CD4-positive, alpha-beta T cell (primary cell): ENCODE measurements at regions not wholly inside any gene's neighbourhood (a gene's known extent, or its start where the extent isn't known, plus 50 kb on each side); places are given as distances from the start of the nearest gene placed in this dataset.

ENCODE experiments used
- ATAC-seq: fragments of 200-7000 bp; cut with Tn5 transposase; one replicate; pipeline ENCODE4 v1.10.0; 2022; ENCODE audit warnings: mild to moderate bottlenecking; ENCODE audit not compliant: poor library complexity
- CTCF ChIA-PET: fragments of 350-600 bp; sonication (Branson Sonifier 250); formaldehyde crosslinking; loops from one replicate; lab custom pipeline; 2021; ENCODE audit warnings: antibody characterized with exemption, inconsistent platforms; lab: Charles Lee
- POLR2A ChIA-PET: fragments of 350-600 bp; sonication (Branson Sonifier 250); formaldehyde crosslinking; loops from one replicate; lab custom pipeline; 2021; ENCODE audit warnings: antibody characterized with exemption, inconsistent platforms; lab: Charles Lee
- DNase-seq, 14 experiments: peaks; one replicate each; pipeline ENCODE4 v3.0.0-alpha.2; 2013 to 2020; ENCODE audit warnings: mixed read lengths in 2 of 14
- H3K27ac ChIP-seq, 2 donors: one replicate each; pipeline versions ENCODE4 v1.5.1 to v1.7.0; 2013; ENCODE audit warnings: low read length in 2 of 2, low read depth in 1 of 2, mild to moderate bottlenecking in 1 of 2
- H3K27me3 ChIP-seq, 2 experiments: 1 replicate in 1 of 2; 2 replicates in 1 of 2; pipeline versions ENCODE4 v1.6.1 to v1.7.0; 2013; ENCODE audit warnings: low read length in 2 of 2, control low read depth in 1 of 2, mild to moderate bottlenecking in 1 of 2, moderate library complexity in 1 of 2; ENCODE audit not compliant: insufficient read depth in 2 of 2, control insufficient read depth in 1 of 2
- H3K36me3 ChIP-seq: one replicate; pipeline ENCODE4 v1.6.1; 2013; ENCODE audit warnings: low read length, control low read depth; ENCODE audit not compliant: insufficient read depth
- H3K4me1 ChIP-seq: one replicate; pipeline ENCODE4 v1.6.1; 2013; ENCODE audit warnings: low read length, control low read depth; ENCODE audit not compliant: insufficient read depth
- H3K4me3 ChIP-seq: one replicate; pipeline ENCODE4 v1.5.1; 2013; ENCODE audit warnings: mild to moderate bottlenecking, low read length, moderate library complexity
- H3K9me3 ChIP-seq, 2 experiments: 1 replicate in 1 of 2; 2 replicates in 1 of 2; pipeline versions ENCODE4 v1.6.1 to v1.7.0; 2013; ENCODE audit warnings: low read length in 2 of 2, mild to moderate bottlenecking in 2 of 2, control low read depth in 1 of 2, moderate library complexity in 1 of 2; ENCODE audit not compliant: control insufficient read depth in 1 of 2, insufficient read depth in 1 of 2
- H3K27ac Mint-ChIP-seq: one replicate; pipeline ENCODE4 v1.8.0; 2020; ENCODE audit warnings: mixed read lengths
- H3K27me3 Mint-ChIP-seq: one replicate; pipeline ENCODE4 v1.8.0; 2021; ENCODE audit warnings: mixed read lengths
- H3K36me3 Mint-ChIP-seq: one replicate; pipeline ENCODE4 v1.8.0; 2021; ENCODE audit warnings: low read depth, mixed read lengths
- H3K4me1 Mint-ChIP-seq: one replicate; pipeline ENCODE4 v1.8.0; 2021; ENCODE audit warnings: low read depth, mixed read lengths
- H3K4me3 Mint-ChIP-seq: one replicate; pipeline ENCODE4 v1.8.0; 2020; ENCODE audit warnings: mild to moderate bottlenecking, mixed read lengths
- H3K9me3 Mint-ChIP-seq: one replicate; pipeline ENCODE4 v1.8.0; 2020; ENCODE audit warnings: mixed read lengths
- CTCF ChIP-seq: fragments of 200-600 bp; IDR thresholded peaks from one replicate; pipeline ENCODE4 v1.8.0; 2022; ENCODE audit warnings: antibody characterized with exemption, mild to moderate bottlenecking
- intact Hi-C, 2 experiments: fragments of 100-400 bp; cut with DNase I in 1 of 2; cut with micrococcal nuclease in 1 of 2; formaldehyde crosslinking; loops; one replicate each; pipeline versions ENCODE4 v1.15.1 to v1.9.0; 2023 to 2025; cut with DNase I, micrococcal nuclease

GRCh38 chr6:165872311-165872710 is 209.3 kb upstream of the PDE10A start:
- Mint-ChIP-seq H3K36me3 (no peaks in the 10 kb centered on the region), H3K9me3 (peaks cover 13% of the 10 kb centered on the region), H3K27me3 (peaks cover 18% of the 10 kb centered on the region), H3K4me1 (no peaks in the 10 kb centered on the region), H3K4me3 (no peak overlapping the region), H3K27ac (no peak overlapping the region)
- Histone ChIP-seq H3K9me3 (no peaks in the 10 kb centered on the region), H3K4me1 (no peaks in the 10 kb centered on the region), H3K27ac (no peak overlapping the region), H3K27me3 (peaks cover 0 to 7% of the 10 kb centered on the region in 2 experiments), H3K4me3 (no peak overlapping the region), H3K36me3 (no peaks in the 10 kb centered on the region)
- CTCF ChIA-PET, result no interaction called here
- POLR2A ChIA-PET, result no interaction called here
- TF ChIP-seq CTCF, result no peak
- DNase-seq (no peak), ATAC-seq (no peak)
- intact Hi-C loops, result no loop called here

GRCh38 chr6:165871571-165871970 is 208.5 kb upstream of the PDE10A start:
- H3K4me3 ChIP-seq, result no peak overlapping the region

GRCh38 chr6:165869526-165869925 is 206.5 kb upstream of the PDE10A start:
- Mint-ChIP-seq H3K27ac (no peak overlapping the region), H3K36me3 (no peaks in the 10 kb centered on the region), H3K4me3 (no peak overlapping the region), H3K9me3 (peaks cover 17% of the 10 kb centered on the region), H3K27me3 (peaks cover 6% of the 10 kb centered on the region), H3K4me1 (no peaks in the 10 kb centered on the region)
- no peak overlapping the region for H3K4me3 ChIP-seq
- intact Hi-C loops, result no loop called here
- DNase-seq, result no peak
- ATAC-seq, result no peak
- POLR2A ChIA-PET, result no interaction called here
- H3K4me1 ChIP-seq, result no peaks in the 10 kb centered on the region
- H3K27ac ChIP-seq, result no peak overlapping the region
- H3K9me3 ChIP-seq, result peaks cover 0 to 6% of the 10 kb centered on the region in 2 experiments
- no peak for TF ChIP-seq CTCF
- CTCF ChIA-PET, result no interaction called here
- no peaks in the 10 kb centered on the region for H3K27me3 ChIP-seq
- no peaks in the 10 kb centered on the region for H3K36me3 ChIP-seq

More at GRCh38 chr6:165871571-165871970, 208.5 kb upstream of the PDE10A start:
- H3K27ac Mint-ChIP-seq, result no peak overlapping the region
- no peak for DNase-seq
- Histone ChIP-seq H3K4me1 (no peaks in the 10 kb centered on the region), H3K9me3 (no peaks in the 10 kb centered on the region), H3K36me3 (no peaks in the 10 kb centered on the region), H3K27ac (no peak overlapping the region), H3K27me3 (peaks cover 0 to 7% of the 10 kb centered on the region in 2 experiments)
- intact Hi-C loops, result no loop called here
- H3K4me3 Mint-ChIP-seq, result no peak overlapping the region
- POLR2A ChIA-PET, result no interaction called here
- no peak for TF ChIP-seq CTCF
- peaks cover 14% of the 10 kb centered on the region for H3K27me3 Mint-ChIP-seq
- H3K36me3 Mint-ChIP-seq, result no peaks in the 10 kb centered on the region
- peaks cover 13% of the 10 kb centered on the region for H3K9me3 Mint-ChIP-seq
- ATAC-seq, result no peak
- no peaks in the 10 kb centered on the region for H3K4me1 Mint-ChIP-seq
- CTCF ChIA-PET, result no interaction called here
